ENCODE measurements at regions not wholly inside any gene's neighbourhood (a gene's known extent, or its start where the extent isn't known, plus 50 kb on each side); places are given as distances from the start of the nearest gene placed in this dataset.

DNA sequence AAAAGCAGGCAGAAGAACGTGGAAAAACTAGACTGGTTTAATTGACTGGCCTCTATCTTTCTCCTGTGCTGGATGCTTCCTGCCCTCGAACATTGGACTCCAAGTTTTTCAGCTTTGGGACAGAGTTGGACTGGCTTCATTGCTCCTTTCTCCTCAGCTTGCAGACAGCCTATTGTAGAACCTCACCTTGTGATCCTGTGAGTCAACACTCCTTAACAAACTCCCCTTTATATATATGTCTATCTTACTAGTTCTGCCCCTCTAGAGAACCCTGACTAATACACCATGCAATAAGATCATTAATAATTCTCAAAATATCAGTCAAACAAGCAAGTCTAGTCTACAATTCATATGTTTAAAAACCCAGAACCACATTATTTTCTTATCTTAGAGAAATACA, 662.4 kb downstream of the TBC1D4 start:
- Mint-ChIP-seq H3K27me3 (no peaks in the 10 kb centered on the region), H3K9me3 (no peaks in the 10 kb centered on the region), H3K27ac (no peak overlapping the region), H3K4me1 (ENCODE audit: low read depth) (no peaks in the 10 kb centered on the region), H3K4me3 (no peak overlapping the region), H3K36me3 (ENCODE audit: low read depth) (no peaks in the 10 kb centered on the region)
- no peak for DNase-seq
- ChIA-PET POLR2A (no interaction called here), CTCF (no interaction called here)
- Histone ChIP-seq H3K4me1 (ENCODE audit: insufficient read depth, low read length) (no peaks in the 10 kb centered on the region), H3K27me3 (ENCODE audit: control insufficient read depth in 1 of 2, insufficient read depth in 2 of 2, low read length in 2 of 2) (no peaks in the 10 kb centered on the region), H3K36me3 (ENCODE audit: insufficient read depth, low read length) (no peaks in the 10 kb centered on the region), H3K4me3 (ENCODE audit: low read length) (no peak overlapping the region), H3K27ac (ENCODE audit: low read depth in 1 of 2, low read length in 2 of 2) (no peak overlapping the region), H3K9me3 (ENCODE audit: control insufficient read depth in 1 of 2, insufficient read depth in 1 of 2, low read length in 2 of 2) (peaks cover 0 to 1% of the 10 kb centered on the region in 2 experiments)
- ATAC-seq (ENCODE audit: poor library complexity), result no peak
- intact Hi-C loops (cut with DNase I, micrococcal nuclease), result no loop called here
- TF ChIP-seq, protein P1, sequence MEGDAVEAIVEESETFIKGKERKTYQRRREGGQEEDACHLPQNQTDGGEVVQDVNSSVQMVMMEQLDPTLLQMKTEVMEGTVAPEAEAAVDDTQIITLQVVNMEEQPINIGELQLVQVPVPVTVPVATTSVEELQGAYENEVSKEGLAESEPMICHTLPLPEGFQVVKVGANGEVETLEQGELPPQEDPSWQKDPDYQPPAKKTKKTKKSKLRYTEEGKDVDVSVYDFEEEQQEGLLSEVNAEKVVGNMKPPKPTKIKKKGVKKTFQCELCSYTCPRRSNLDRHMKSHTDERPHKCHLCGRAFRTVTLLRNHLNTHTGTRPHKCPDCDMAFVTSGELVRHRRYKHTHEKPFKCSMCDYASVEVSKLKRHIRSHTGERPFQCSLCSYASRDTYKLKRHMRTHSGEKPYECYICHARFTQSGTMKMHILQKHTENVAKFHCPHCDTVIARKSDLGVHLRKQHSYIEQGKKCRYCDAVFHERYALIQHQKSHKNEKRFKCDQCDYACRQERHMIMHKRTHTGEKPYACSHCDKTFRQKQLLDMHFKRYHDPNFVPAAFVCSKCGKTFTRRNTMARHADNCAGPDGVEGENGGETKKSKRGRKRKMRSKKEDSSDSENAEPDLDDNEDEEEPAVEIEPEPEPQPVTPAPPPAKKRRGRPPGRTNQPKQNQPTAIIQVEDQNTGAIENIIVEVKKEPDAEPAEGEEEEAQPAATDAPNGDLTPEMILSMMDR (IDR thresholded peaks at IDR 0.05), result no peak

DNA sequence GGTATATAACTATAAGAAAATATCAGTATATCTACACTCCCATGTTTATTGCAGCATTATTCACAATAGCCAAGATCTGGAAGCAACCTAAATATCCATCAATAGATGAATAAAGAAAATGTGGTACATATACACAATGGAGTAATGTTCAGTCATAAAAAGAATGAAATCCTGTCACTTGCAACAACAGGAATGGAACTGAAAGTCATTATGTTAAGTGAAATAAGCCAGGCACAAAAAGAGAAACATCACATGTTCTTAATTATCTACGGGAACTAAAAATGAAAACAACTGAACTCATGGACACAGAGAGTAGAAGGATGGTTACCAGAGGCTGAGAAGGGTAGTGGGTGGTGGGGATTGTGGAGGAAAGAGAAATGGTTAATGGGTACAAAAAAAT, 665.2 kb downstream of the TBC1D4 start:
- ChIA-PET CTCF (no interaction called here), POLR2A (no interaction called here)
- H3K27ac ChIP-seq (ENCODE audit: low read depth in 1 of 2, low read length in 2 of 2), result no peak overlapping the region
- H3K27me3 ChIP-seq (ENCODE audit: control insufficient read depth in 1 of 2, insufficient read depth in 2 of 2, low read length in 2 of 2), result no peaks in the 10 kb centered on the region
- no peak overlapping the region for H3K4me3 Mint-ChIP-seq
- H3K27ac Mint-ChIP-seq, result no peak overlapping the region
- intact Hi-C loops (cut with DNase I, micrococcal nuclease), result no loop called here
- ATAC-seq (ENCODE audit: poor library complexity), result no peak
- DNase-seq, result no peak
- H3K36me3 Mint-ChIP-seq (ENCODE audit: low read depth), result no peaks in the 10 kb centered on the region
- no peaks in the 10 kb centered on the region for H3K4me1 Mint-ChIP-seq (ENCODE audit: low read depth)
- no peak overlapping the region for H3K4me3 ChIP-seq (ENCODE audit: low read length)
- peaks cover 3% of the 10 kb centered on the region for H3K27me3 Mint-ChIP-seq
- H3K4me1 ChIP-seq (ENCODE audit: insufficient read depth, low read length), result no peaks in the 10 kb centered on the region
- peaks cover 4 to 6% of the 10 kb centered on the region in 2 experiments for H3K9me3 ChIP-seq (ENCODE audit: control insufficient read depth in 1 of 2, insufficient read depth in 1 of 2, low read length in 2 of 2)
- no peaks in the 10 kb centered on the region for H3K36me3 ChIP-seq (ENCODE audit: insufficient read depth, low read length)
- H3K9me3 Mint-ChIP-seq, result peaks cover 9% of the 10 kb centered on the region
- TF ChIP-seq, protein P1 (IDR thresholded peaks at IDR 0.05), result no peak

DNA sequence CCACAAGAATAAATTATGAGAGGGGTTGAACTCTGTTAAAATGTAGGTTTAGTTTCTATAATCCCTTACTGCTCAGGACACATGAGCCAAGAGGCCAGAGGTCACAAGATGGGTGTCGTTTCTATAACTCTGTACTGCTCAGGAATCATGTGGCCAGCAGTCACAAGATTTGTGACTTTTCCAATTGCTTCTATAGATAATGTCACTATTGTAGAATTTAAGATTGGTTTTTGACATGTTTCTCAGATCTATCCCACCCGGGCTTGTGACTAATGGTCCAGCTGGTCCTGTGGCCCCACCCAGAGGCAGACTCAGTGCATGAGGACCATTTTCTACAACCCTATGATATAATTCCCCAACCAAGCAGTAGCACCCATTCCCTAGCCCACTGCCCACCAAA, 662.0 kb upstream of the KLF12 start:
- H3K4me1 ChIP-seq (ENCODE audit: insufficient read depth, low read length), result no peaks in the 10 kb centered on the region
- no peak overlapping the region for H3K4me3 ChIP-seq (ENCODE audit: low read length)
- ChIA-PET CTCF (no interaction called here), POLR2A (no interaction called here)
- no peaks in the 10 kb centered on the region for H3K36me3 Mint-ChIP-seq (ENCODE audit: low read depth)
- TF ChIP-seq, protein P1 (IDR thresholded peaks at IDR 0.05), result no peak
- H3K4me3 Mint-ChIP-seq, result no peak overlapping the region
- H3K36me3 ChIP-seq (ENCODE audit: insufficient read depth, low read length), result no peaks in the 10 kb centered on the region
- H3K9me3 Mint-ChIP-seq, result no peaks in the 10 kb centered on the region
- DNase-seq (no peak), ATAC-seq (ENCODE audit: poor library complexity) (no peak)
- peaks cover 20% of the 10 kb centered on the region for H3K27me3 Mint-ChIP-seq
- no peaks in the 10 kb centered on the region for H3K9me3 ChIP-seq (ENCODE audit: control insufficient read depth in 1 of 2, insufficient read depth in 1 of 2, low read length in 2 of 2)
- no peak overlapping the region for H3K27ac Mint-ChIP-seq
- H3K27ac ChIP-seq (ENCODE audit: low read depth in 1 of 2, low read length in 2 of 2), result no peak overlapping the region
- H3K4me1 Mint-ChIP-seq (ENCODE audit: low read depth), result no peaks in the 10 kb centered on the region
- intact Hi-C loops (cut with DNase I, micrococcal nuclease), result no loop called here
- peaks cover 0 to 7% of the 10 kb centered on the region in 2 experiments for H3K27me3 ChIP-seq (ENCODE audit: control insufficient read depth in 1 of 2, insufficient read depth in 2 of 2, low read length in 2 of 2)
